Lung microvascular endothelial cell (primary cell): ENCODE measurements at regions not wholly inside any gene's neighbourhood (a gene's known extent, or its start where the extent isn't known, plus 50 kb on each side); places are given as distances from the start of the nearest gene placed in this dataset.

ENCODE experiments used
- DNase-seq, 2 donors: peaks; one replicate each; pipeline versions ENCODE4 v3.0.0 to v3.0.0-alpha.2; 2010; ENCODE audit warnings: low read depth in 2 of 2

- no peak for DNase-seq
Measured at GRCh38 chr17:31588034-31588433, 196.6 kb downstream of the RAB11FIP4 start.
